ENCODE measurements at regions not wholly inside any gene's neighbourhood (a gene's known extent, or its start where the extent isn't known, plus 50 kb on each side); places are given as distances from the start of the nearest gene placed in this dataset.

DNA sequence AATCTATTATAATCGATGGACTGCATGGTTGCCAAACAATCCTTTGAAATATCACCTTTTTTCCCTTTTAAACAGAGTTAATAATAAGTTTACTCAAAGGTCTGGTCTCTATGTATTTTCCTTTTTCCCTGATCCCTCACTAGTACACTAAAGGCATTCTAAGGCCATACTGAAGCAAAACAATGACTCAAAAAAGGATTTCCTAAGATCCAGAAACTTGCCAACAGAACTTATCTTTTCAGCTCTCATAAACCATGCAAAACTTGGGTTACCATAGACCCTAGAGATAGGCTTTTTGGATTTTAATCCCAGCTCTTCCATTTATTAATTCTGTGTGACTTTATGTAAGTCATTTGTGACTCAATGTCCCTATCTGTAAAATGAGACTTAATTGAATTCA lies 77.1 kb downstream of the IFI44 start:
- TF ChIP-seq POLR2AphosphoS5 (IDR thresholded peaks at IDR 0.05; ENCODE audit: insufficient read depth in 1 of 2, low read depth in 1 of 2) (no peak), POLR2A (IDR thresholded peaks at IDR 0.05) (no peak)

Data from vagina (tissue), 2 donors.